CD8-positive, alpha-beta memory T cell (primary cell): ENCODE measurements at regions not wholly inside any gene's neighbourhood (a gene's known extent, or its start where the extent isn't known, plus 50 kb on each side); places are given as distances from the start of the nearest gene placed in this dataset.

Experiments used
- CTCF ChIA-PET: fragments of 350-600 bp; sonication (Branson Sonifier 250); formaldehyde crosslinking; loops from one replicate; lab custom pipeline; 2021; ENCODE audit warnings: antibody characterized with exemption; lab: Charles Lee
- POLR2A ChIA-PET: fragments of 350-600 bp; sonication (Branson Sonifier 250); formaldehyde crosslinking; loops from one replicate; lab custom pipeline; 2021; ENCODE audit warnings: antibody characterized with exemption; lab: Charles Lee
- DNase-seq, 5 donors: peaks; one replicate each; pipeline versions ENCODE4 v3.0.0 to v3.0.0-alpha.2; 2020 to 2022; ENCODE audit warnings: mixed read lengths in 1 of 5
- H3K27ac ChIP-seq: one replicate; pipeline ENCODE4 v1.7.0; 2013; ENCODE audit warnings: low read depth, mild to moderate bottlenecking, low read length, moderate library complexity
- H3K27me3 ChIP-seq: 2 replicates; pipeline ENCODE4 v1.7.0; 2013; ENCODE audit warnings: low read length, mild to moderate bottlenecking; ENCODE audit not compliant: insufficient read depth, poor library complexity, severe bottlenecking
- H3K36me3 ChIP-seq: 2 replicates; pipeline ENCODE4 v1.7.0; 2013; ENCODE audit warnings: mild to moderate bottlenecking, low read length, moderate library complexity; ENCODE audit not compliant: insufficient read depth
- H3K4me1 ChIP-seq: 2 replicates; pipeline ENCODE4 v1.7.0; 2013; ENCODE audit warnings: mild to moderate bottlenecking, low read length, moderate library complexity; ENCODE audit not compliant: insufficient read depth
- H3K4me3 ChIP-seq: 2 replicates; pipeline ENCODE4 v1.7.0; 2013; ENCODE audit warnings: mild to moderate bottlenecking, low read length
- H3K9me3 ChIP-seq: 2 replicates; pipeline ENCODE4 v1.7.0; 2013; ENCODE audit warnings: mild to moderate bottlenecking, low read length
- H3K27ac Mint-ChIP-seq, 8 donors: one replicate each; pipeline ENCODE4 v1.8.0; 2020 to 2021; ENCODE audit warnings: mixed read lengths in 8 of 8, mild to moderate bottlenecking in 6 of 8, inconsistent platforms in 3 of 8, moderate library complexity in 3 of 8
- H3K27me3 Mint-ChIP-seq, 2 donors: one replicate each; pipeline ENCODE4 v1.8.0; 2020 to 2021; ENCODE audit warnings: mixed read lengths in 2 of 2, mild to moderate bottlenecking in 1 of 2, moderate library complexity in 1 of 2
- H3K36me3 Mint-ChIP-seq, 3 donors: one replicate each; pipeline ENCODE4 v1.8.0; 2020 to 2021; ENCODE audit warnings: mixed read lengths in 3 of 3, inconsistent platforms in 1 of 3, mild to moderate bottlenecking in 1 of 3
- H3K4me1 Mint-ChIP-seq, 3 donors: one replicate each; pipeline ENCODE4 v1.8.0; 2020 to 2021; ENCODE audit warnings: mixed read lengths in 3 of 3, inconsistent platforms in 1 of 3, mild to moderate bottlenecking in 1 of 3
- H3K4me3 Mint-ChIP-seq, 7 donors: one replicate each; pipeline ENCODE4 v1.8.0; 2020 to 2021; ENCODE audit warnings: mixed read lengths in 7 of 7, mild to moderate bottlenecking in 6 of 7, moderate library complexity in 4 of 7, inconsistent platforms in 2 of 7
- H3K9me3 Mint-ChIP-seq, 5 donors: one replicate each; pipeline ENCODE4 v1.8.0; 2020 to 2022; ENCODE audit warnings: mixed read lengths in 5 of 5, mild to moderate bottlenecking in 3 of 5, moderate library complexity in 2 of 5, inconsistent platforms in 1 of 5

DNA sequence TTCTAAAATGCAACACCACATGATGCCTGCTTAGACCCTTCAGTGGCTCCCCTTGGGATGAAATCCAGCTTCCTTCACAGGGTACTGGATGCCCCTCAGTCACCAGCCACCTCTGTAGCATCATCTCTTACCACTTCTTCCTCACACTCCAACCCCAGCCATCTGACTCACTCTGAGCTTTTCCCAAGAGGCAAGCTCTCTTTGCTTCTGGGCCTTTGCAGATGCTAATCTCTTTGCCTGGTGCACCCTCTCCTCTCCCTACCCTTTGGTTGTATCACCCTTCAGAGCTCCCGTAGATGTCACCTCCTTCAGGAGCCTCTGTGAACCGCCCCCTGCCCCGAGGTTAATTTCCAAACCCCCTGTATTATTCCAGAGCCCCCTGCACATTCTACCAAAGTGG is 164.8 kb upstream of the ZC3H12A start:
- DNase-seq: no peak
- H3K27me3 Mint-ChIP-seq: peaks cover 15 to 47% of the 10 kb centered on the region in 2 donors
- Histone ChIP-seq H3K9me3 (no peaks in the 10 kb centered on the region), H3K27me3 (no peaks in the 10 kb centered on the region), H3K4me3 (no peak overlapping the region), H3K36me3 (no peaks in the 10 kb centered on the region), H3K27ac (no peak overlapping the region), H3K4me1 (no peaks in the 10 kb centered on the region)
- ChIA-PET CTCF (no interaction called here), POLR2A (no interaction called here)
- no peaks in the 10 kb centered on the region for H3K36me3 Mint-ChIP-seq
- H3K4me1 Mint-ChIP-seq: no peaks in the 10 kb centered on the region
- no peak overlapping the region for H3K4me3 Mint-ChIP-seq
- peaks cover 0 to 2% (median 0%) of the 10 kb centered on the region in 5 donors for H3K9me3 Mint-ChIP-seq
- H3K27ac Mint-ChIP-seq: no peak overlapping the region

- H3K36me3 Mint-ChIP-seq: no peaks in the 10 kb centered on the region
- H3K9me3 Mint-ChIP-seq: peaks cover 0 to 2% (median 0%) of the 10 kb centered on the region in 5 donors
- peaks cover 15 to 52% of the 10 kb centered on the region in 2 donors for H3K27me3 Mint-ChIP-seq
- no peaks in the 10 kb centered on the region for H3K4me1 Mint-ChIP-seq
- Histone ChIP-seq H3K4me1 (no peaks in the 10 kb centered on the region), H3K27me3 (no peaks in the 10 kb centered on the region), H3K9me3 (no peaks in the 10 kb centered on the region), H3K4me3 (no peak overlapping the region), H3K27ac (no peak overlapping the region), H3K36me3 (no peaks in the 10 kb centered on the region)
- DNase-seq: no peak
- ChIA-PET POLR2A (no interaction called here), CTCF (no interaction called here)
- no peak overlapping the region for H3K4me3 Mint-ChIP-seq
- no peak overlapping the region for H3K27ac Mint-ChIP-seq
Observed at GRCh38 chr1:37310064-37310463, 164.3 kb upstream of the ZC3H12A start.

DNA sequence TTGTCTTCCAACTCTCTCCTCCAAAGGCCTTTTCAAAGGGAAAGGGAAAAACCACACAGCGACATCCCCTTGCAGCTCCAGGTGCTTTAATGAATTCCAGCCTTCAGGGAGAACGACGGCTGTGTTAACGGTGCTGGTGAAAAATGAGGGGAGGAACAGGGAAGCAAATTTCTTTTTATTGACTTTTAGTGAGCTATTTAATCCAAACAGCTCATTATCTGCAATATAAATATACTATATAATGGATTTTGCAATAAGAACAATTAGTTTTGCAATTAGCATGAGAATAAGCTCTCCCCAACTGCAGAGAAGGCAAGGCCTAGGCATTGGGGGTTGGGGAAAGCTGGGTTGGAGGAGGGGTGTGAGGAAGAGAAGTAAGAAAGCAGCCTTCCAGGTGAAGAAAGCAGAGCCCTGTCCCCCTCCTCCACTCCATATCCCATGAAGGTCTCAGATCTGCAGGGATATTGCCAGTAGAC is 159.0 kb upstream of the ZC3H12A start:
- Mint-ChIP-seq H3K9me3 (peaks cover 0 to 7% (median 0%) of the 10 kb centered on the region in 5 donors), H3K4me1 (peaks cover 0 to 13% (median 2%) of the 10 kb centered on the region in 3 donors), H3K4me3 (no peak overlapping the region), H3K27me3 (peaks cover 45 to 74% of the 10 kb centered on the region in 2 donors), H3K36me3 (no peaks in the 10 kb centered on the region), H3K27ac (no peak overlapping the region)
- POLR2A ChIA-PET: no interaction called here
- peaks cover 26% of the 10 kb centered on the region for H3K27me3 ChIP-seq
- no peak overlapping the region for H3K27ac ChIP-seq
- no peak for DNase-seq
- no peak overlapping the region for H3K4me3 ChIP-seq
- CTCF ChIA-PET: no interaction called here
- no peaks in the 10 kb centered on the region for H3K4me1 ChIP-seq
- H3K36me3 ChIP-seq: no peaks in the 10 kb centered on the region
- no peaks in the 10 kb centered on the region for H3K9me3 ChIP-seq

- Mint-ChIP-seq H3K4me1 (peaks cover 0 to 13% (median 2%) of the 10 kb centered on the region in 3 donors), H3K36me3 (no peaks in the 10 kb centered on the region), H3K9me3 (peaks cover 0 to 7% (median 0%) of the 10 kb centered on the region in 5 donors), H3K27me3 (peaks cover 43 to 77% of the 10 kb centered on the region in 2 donors), H3K27ac (peak overlapping the region in 1 of 8 donors; percentile 44), H3K4me3 (no peak overlapping the region)
- H3K9me3 ChIP-seq: no peaks in the 10 kb centered on the region
- H3K27ac ChIP-seq: no peak overlapping the region
- H3K4me3 ChIP-seq: no peak overlapping the region
- CTCF ChIA-PET: no interaction called here
- no peaks in the 10 kb centered on the region for H3K4me1 ChIP-seq
- H3K36me3 ChIP-seq: no peaks in the 10 kb centered on the region
- no peak for DNase-seq
- POLR2A ChIA-PET: no interaction called here
- peaks cover 26% of the 10 kb centered on the region for H3K27me3 ChIP-seq
Observed at GRCh38 chr1:37317870-37318467, 156.4 kb upstream of the ZC3H12A start.

DNA sequence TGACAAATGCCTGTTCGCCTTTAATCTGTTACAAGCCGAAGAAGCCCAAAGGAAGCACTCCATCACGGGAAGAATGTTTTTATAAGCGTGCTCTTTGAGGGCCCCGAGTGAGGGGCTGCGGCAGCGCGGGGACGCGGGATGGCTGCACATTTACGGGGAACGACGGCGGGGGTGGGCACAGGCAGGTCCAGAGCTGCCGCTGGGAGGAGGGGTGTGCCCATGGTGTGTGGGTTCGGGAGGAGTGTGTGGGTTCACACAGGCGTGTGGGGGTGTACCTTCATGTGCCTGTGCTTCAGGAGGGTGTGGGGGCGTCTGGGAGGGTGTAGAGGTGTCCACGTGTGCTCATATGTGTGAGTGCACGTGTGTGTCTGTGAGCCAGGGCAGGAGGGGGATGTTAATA is 155.9 kb upstream of the ZC3H12A start:
- Histone ChIP-seq H3K27ac (no peak overlapping the region), H3K27me3 (peaks cover 27% of the 10 kb centered on the region), H3K4me1 (no peaks in the 10 kb centered on the region), H3K4me3 (no peak overlapping the region), H3K9me3 (no peaks in the 10 kb centered on the region), H3K36me3 (no peaks in the 10 kb centered on the region)
- Mint-ChIP-seq H3K4me1 (peaks cover 0 to 13% (median 2%) of the 10 kb centered on the region in 3 donors), H3K27me3 (peaks cover 40 to 75% of the 10 kb centered on the region in 2 donors), H3K9me3 (peaks cover 0 to 7% (median 0%) of the 10 kb centered on the region in 5 donors), H3K4me3 (no peak overlapping the region), H3K27ac (no peak overlapping the region), H3K36me3 (no peaks in the 10 kb centered on the region)
- CTCF ChIA-PET: no interaction called here
- POLR2A ChIA-PET: no interaction called here
- no peak for DNase-seq

DNA sequence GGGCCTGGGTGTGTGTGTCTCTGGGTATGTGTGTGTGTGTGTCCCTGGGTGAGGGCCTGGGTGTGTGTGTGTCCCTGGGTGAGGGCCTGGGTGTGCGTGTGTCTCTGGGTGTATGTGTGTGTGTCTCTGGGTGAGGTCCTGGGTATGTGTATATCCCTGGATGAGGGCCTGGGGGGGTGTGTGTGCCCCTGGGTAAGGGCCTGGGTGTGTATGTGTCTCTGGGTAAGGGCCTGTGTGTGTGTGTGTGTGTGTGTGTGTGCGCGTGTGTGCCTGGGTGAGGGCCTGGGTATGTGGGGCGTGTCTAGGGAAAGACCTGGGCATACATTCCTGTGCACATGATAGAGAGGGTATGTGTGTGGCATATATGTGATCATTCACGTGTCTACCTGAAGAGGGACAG is 155.1 kb upstream of the ZC3H12A start:
- CTCF ChIA-PET: no interaction called here
- peaks cover 43 to 72% of the 10 kb centered on the region in 2 donors for H3K27me3 Mint-ChIP-seq
- H3K27me3 ChIP-seq: peaks cover 32% of the 10 kb centered on the region

GRCh38 chr1:37323486-37324377 is 150.6 kb upstream of the ZC3H12A start:
- H3K4me1 Mint-ChIP-seq: no peaks in the 10 kb centered on the region
- no peaks in the 10 kb centered on the region for H3K9me3 ChIP-seq
- peaks cover 32 to 61% of the 10 kb centered on the region in 2 donors for H3K27me3 Mint-ChIP-seq
- no peak overlapping the region for H3K4me3 Mint-ChIP-seq
- no peak overlapping the region for H3K27ac ChIP-seq
- H3K27me3 ChIP-seq: peaks cover 12% of the 10 kb centered on the region
- no peaks in the 10 kb centered on the region for H3K4me1 ChIP-seq
- H3K27ac Mint-ChIP-seq: peak overlapping the region in 1 of 8 donors; percentile 70
- H3K9me3 Mint-ChIP-seq: peaks cover 3 to 10% (median 5%) of the 10 kb centered on the region in 5 donors
- H3K36me3 Mint-ChIP-seq: no peaks in the 10 kb centered on the region
- no peak for DNase-seq
- POLR2A ChIA-PET: no interaction called here
- CTCF ChIA-PET: interaction anchor here (0.8 kb wide), 1 partner anchor 20 kb away, joined by 3 read pairs; no protein-coding TSS in a partner anchor
- no peak overlapping the region for H3K4me3 ChIP-seq
- H3K36me3 ChIP-seq: no peaks in the 10 kb centered on the region

More for the DNA sequence above, 155.1 kb upstream of the ZC3H12A start:
- Mint-ChIP-seq H3K36me3 (no peaks in the 10 kb centered on the region), H3K4me3 (no peak overlapping the region), H3K9me3 (peaks cover 0 to 6% (median 4%) of the 10 kb centered on the region in 5 donors), H3K4me1 (peaks cover 0 to 13% (median 2%) of the 10 kb centered on the region in 3 donors), H3K27ac (no peak overlapping the region)
- no peak overlapping the region for H3K27ac ChIP-seq
- no peaks in the 10 kb centered on the region for H3K36me3 ChIP-seq
- no peaks in the 10 kb centered on the region for H3K4me1 ChIP-seq
- H3K4me3 ChIP-seq: no peak overlapping the region
- POLR2A ChIA-PET: no interaction called here
- no peak for DNase-seq
- H3K9me3 ChIP-seq: no peaks in the 10 kb centered on the region

DNA sequence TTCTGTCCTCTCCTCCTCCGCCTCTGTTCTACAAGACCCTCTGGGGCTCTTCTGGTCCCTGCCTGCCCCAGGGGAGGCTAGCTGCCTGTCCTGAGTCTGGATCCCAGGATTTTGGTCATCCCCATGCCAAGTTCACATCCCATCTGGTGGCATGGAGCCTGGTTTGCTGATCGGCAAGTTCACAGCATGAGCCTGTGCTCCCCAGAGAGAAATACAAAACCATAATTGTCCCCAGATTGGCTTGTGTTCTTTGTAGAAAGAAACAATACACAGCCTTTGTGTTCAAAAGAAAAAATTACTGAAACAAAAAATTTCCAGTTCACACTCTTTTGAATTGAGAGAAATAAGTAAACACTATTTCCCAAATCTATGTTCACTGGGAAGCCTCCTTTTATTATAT is 149.4 kb upstream of the ZC3H12A start:
- H3K9me3 ChIP-seq: no peaks in the 10 kb centered on the region
- H3K27ac Mint-ChIP-seq: no peak overlapping the region
- DNase-seq: no peak
- POLR2A ChIA-PET: no interaction called here
- no peaks in the 10 kb centered on the region for H3K4me1 ChIP-seq
- H3K9me3 Mint-ChIP-seq: peaks cover 2 to 10% (median 4%) of the 10 kb centered on the region in 5 donors
- H3K27ac ChIP-seq: no peak overlapping the region
- H3K27me3 ChIP-seq: peaks cover 9% of the 10 kb centered on the region
- H3K27me3 Mint-ChIP-seq: peaks cover 23 to 56% of the 10 kb centered on the region in 2 donors
- CTCF ChIA-PET: interaction anchor here (0.8 kb wide), 1 partner anchor 19 kb away, joined by 3 read pairs; no protein-coding TSS in a partner anchor
- no peak overlapping the region for H3K4me3 Mint-ChIP-seq
- H3K36me3 Mint-ChIP-seq: no peaks in the 10 kb centered on the region
- no peaks in the 10 kb centered on the region for H3K36me3 ChIP-seq
- no peak overlapping the region for H3K4me3 ChIP-seq
- H3K4me1 Mint-ChIP-seq: no peaks in the 10 kb centered on the region
